HepG2 (cell line): ENCODE measurements at regions not wholly inside any gene's neighbourhood (a gene's known extent, or its start where the extent isn't known, plus 50 kb on each side); places are given as distances from the start of the nearest gene placed in this dataset.

Experiments used
- HES4 ChIP-seq: sonication (generic); formaldehyde crosslinking; IDR thresholded peaks from 2 replicates; pipeline ENCODE4 v1.9.0; 2021; ENCODE audit warnings: mild to moderate bottlenecking, missing genetic modification reagents, borderline replicate concordance
- KDM1A ChIP-seq: IDR thresholded peaks from 2 replicates; pipeline ENCODE4 v1.6.1; 2016; ENCODE audit warnings: missing compliant biosample characterization
- REST ChIP-seq, 2 experiments: IDR thresholded peaks; 2 replicates each; pipeline ENCODE4 v1.6.1; 2011 to 2012; ENCODE audit warnings: low read length in 2 of 2, borderline replicate concordance in 1 of 2, low read depth in 1 of 2, mild to moderate bottlenecking in 1 of 2, moderate library complexity in 1 of 2
- RNF2 ChIP-seq: fragments of 450-650 bp; conservative IDR thresholded peaks from 2 replicates; pipeline ENCODE4 v1.6.1; 2016; ENCODE audit warnings: low read depth
- ZNF570 ChIP-seq: sonication (generic); formaldehyde crosslinking; IDR thresholded peaks from 2 replicates; pipeline ENCODE4 v1.4.0; 2020; ENCODE audit warnings: mild to moderate bottlenecking, missing genetic modification reagents, borderline replicate concordance

GRCh38 chr7:32126843-32127242 lies 56.6 kb upstream of the PDE1C start:
- TF ChIP-seq RNF2 (no peak), HES4 (CRISPR knock-in tag) (no peak), REST (IDR thresholded peaks at IDR 0.05; ENCODE audit: borderline replicate concordance in 1 of 2, low read depth in 1 of 2, low read length in 2 of 2) (no peak), ZNF570 (CRISPR knock-in tag) (no peak), KDM1A (CRISPR knock-in tag) (no peak)
